ENCODE measurements at regions not wholly inside any gene's neighbourhood (a gene's known extent, or its start where the extent isn't known, plus 50 kb on each side); places are given as distances from the start of the nearest gene placed in this dataset.
"Not testable (repeated sequence)": the region's sequence is repeated elsewhere in the genome, so short reads cannot be mapped to it uniquely, and the experiment has no call there.

GRCh38 chr4:28116526-28117083 is 1256.0 kb downstream of the STIM2 start:
- TF ChIP-seq POLR2A (IDR thresholded peaks at IDR 0.05; ENCODE audit: low read length); GATA1 (IDR thresholded peaks at IDR 0.05; ENCODE audit: low read depth, low read length): not testable (repeated sequence)
